Stimulated activated CD8-positive, alpha-beta memory T cell treated with anti-CD3 and anti-CD28 coated beads, Interleukin-15, amount 100 ng/mL, for 48 hours (primary cell): ENCODE measurements at regions not wholly inside any gene's neighbourhood (a gene's known extent, or its start where the extent isn't known, plus 50 kb on each side); places are given as distances from the start of the nearest gene placed in this dataset.

Source experiments
- DNase-seq, 2 donors: peaks; one replicate each; pipeline ENCODE4 v3.0.0-alpha.2; 2020; ENCODE audit warnings: low read depth in 2 of 2

DNA sequence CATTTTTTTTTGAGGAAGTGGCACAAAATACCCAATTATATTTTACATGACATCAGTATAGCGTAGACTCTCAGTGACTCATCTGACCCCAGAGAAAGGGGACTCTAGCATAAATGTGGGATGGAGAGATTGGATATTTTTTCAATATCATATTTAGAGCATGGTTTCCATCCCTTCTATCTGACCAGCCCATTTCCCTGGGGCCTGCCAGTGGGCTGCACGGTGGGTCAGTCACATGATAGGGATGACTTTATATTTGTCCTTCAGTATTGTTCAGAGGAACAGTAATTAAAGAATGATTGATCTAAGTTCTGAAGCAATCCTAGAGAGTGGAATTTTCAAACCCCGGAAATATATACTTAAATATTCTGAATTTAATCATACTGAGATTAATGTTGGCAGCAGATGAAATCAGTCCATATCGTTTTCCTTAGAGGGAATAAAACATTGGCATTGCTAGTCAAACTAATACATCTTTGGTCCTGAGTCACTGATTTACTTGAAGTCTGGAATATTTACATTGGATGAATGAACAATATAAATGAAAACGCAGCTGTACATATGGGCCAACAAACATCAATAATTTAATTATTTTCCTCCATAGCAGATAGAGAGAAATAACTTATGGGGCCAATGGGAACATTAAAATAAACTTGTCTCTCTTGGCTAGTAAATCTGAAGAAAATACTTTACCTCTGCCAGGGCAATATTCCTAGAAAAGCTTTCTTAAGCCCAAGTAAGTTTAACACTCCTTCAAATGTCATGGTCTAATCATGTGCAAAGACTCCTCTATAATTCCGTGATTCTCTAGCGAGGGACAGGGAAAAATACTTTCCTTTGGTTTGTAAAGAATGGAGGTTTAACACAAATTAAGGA is 563.6 kb upstream of the PKDCC start:
- no peak for DNase-seq

DNA sequence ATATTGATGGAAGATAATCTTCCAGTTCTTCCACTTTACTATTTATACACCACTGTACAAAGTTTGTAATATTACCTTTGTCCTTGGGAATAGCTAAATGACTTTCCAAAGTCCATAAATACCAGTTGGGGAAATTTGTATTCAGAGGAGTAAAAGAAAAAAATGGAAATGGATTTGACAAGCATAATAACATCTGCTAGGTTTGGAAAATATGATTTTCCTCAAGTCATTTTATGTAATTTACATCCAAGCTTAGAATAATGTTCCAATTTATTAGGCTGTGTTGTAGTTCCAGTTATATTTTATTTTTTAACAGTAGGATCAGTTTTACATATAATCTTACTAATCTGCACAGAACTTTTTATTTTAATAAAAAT is 563.0 kb upstream of the PKDCC start:
- no peak for DNase-seq

DNA sequence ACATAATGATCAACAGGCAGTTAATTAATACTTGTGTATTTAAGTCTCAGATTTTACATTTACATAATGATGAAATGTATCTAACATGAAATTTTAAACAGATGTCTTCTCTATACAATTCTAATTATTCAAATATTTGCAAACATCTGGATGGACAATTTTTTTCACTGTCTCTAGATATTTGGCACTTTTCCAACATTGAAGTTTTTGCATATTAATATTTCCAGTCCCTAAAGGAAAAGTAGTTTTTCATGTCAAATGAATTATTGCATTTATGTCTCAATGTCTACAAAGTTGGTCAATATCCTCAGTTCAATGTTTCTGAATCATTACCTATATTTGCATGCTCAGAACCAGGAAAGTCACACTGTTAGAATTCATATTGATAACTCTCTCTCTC is 560.9 kb upstream of the PKDCC start:
- no peak for DNase-seq

DNA sequence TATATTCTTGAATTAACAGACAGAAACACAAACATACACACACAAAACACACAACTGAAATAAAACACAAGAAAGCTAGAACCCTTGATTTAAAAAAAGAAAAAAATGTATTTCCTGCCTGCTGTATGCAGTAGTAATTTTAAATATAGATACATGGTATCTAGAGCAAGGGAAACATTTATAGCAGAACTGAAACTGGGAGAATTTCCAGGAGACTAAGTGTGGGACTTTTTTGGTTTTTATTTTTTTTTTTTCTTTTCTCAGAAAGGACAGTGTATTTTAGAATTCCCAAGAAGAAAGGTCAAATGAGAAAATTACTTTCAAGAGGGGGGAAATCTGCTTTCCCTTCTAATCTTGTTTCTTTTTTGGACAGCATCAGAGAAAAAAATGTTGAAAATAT is 558.9 kb upstream of the PKDCC start:
- DNase-seq: no peak

DNA sequence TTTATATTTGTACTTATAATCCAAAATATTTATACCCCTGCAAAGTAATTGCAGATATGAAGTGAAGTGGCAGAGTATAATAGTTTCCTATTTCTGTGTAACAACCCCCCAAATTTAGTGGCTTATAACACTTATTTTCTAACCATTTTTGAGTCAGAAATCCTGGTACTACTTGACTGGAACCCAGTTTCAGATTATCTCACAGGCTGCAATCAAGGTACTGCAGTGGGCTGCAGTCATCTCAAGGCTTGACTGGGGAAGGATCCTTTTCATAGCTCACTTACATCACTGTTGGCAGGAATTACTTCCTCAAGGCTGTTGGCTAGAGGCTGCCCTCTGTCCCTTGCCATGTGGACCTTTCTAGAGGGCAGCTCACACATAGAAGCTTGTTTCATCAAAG is 558.2 kb upstream of the PKDCC start:
- DNase-seq: no peak

DNA sequence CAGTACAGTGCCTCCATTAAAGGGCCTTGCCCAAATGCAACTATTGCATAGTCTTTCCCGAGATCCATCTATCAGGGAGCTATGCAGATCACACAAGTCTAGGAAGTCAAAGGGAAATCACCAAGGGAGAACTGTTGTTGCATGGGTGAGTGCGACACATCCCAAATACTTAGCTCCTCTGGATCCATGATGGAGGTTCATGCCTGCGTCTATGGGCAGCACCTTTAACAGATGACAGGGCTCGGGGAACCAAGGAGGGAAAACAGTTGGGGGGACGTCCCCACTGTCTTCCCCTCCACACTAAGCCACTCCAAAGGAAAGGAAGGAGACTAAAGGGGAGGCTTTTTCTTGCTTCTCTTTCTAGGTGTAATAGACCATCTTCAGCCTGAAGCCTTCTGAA is 552.8 kb upstream of the PKDCC start:
- DNase-seq: no peak

DNA sequence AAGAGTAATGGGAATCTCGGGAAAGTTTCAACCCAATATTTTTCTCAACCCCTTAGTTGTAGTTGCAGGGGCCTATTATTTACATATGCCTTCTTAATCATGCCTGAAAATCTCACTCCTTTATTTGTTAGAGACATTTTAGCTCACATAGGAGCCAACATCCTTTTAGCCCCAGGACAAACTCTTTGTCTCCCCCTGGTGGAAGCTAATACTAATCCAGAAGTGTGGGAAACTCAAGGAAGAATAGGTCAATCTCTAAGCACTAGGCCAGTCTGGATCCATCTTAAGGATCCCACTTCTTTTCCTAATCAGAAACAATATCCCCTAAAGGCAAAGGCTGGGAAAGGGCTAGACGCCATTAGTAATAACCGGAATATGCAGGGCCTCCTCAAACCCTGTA is 550.9 kb upstream of the PKDCC start:
- DNase-seq: no peak

DNA sequence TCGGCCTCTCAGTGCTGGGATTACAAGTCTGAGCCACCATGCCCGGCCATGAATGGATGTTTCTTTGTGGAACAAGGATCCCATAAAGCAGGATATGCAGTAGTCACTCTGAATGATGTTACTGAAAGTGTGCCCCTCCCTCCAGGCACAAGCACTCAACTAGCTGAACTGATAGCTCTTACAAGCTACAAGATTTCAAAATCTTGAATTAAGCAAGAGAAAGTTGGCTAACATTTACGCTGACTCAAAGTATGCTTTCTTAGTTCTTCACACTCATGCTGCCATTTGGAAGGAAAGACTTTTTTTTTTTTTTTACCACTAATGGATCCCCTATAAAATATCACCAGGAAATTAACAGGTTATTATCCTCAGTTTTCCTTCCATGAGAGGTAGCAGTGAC is 549.0 kb upstream of the PKDCC start:
- DNase-seq: no peak

DNA sequence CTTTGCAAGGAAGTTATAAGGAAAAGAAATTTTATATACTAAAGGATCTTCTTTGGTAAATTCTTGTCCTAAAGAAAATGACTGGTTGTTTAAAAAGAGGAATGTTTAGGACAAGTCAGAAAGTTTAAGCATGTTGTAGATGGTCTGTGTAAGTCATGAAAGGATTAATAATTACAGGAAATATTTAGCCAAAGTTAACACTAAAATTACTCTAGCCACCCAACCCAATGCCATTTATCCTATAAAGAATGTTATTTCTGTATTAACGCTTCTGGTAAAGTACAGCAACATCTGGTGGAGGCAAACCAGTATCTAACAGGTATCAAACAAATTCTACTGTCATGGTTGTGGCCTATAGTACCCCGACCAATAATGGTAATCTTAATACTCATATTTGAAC is 546.9 kb upstream of the PKDCC start:
- DNase-seq: no peak

DNA sequence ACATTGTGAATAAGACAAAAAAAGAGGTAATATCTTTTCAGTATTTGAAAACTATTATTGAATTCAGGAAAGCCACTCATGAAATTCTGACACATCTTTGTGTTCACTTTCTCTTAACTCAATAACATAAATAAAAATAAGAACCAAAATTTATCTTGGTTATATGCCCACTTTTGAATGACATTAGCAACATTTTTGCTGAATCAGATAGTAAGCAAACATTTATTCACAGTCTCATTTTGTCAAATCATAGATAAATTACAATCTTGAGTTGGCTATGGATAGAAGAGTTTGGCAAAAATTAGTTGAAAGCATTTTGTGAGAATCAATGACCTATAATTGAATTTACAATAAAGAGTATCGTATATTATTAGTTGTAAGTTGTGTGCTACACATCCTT is 545.1 kb upstream of the PKDCC start:
- no peak for DNase-seq

DNA sequence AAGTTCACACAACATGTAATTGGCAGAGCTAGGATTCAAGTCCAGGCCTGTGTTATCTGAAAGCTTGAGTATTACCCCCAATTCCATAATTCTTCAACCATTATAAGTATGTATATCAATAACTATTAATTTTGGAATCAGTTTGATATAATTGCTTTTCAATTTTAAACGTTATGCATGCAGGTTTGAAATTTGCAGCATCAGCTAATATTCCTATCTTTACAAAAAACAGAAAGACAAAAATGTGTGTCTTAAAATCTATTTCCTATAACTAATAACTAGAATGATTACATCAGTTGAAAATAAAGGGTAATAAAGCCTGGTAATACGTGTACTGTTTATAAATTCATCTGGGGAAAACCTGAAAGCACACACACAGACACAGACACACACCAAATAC is 543.3 kb upstream of the PKDCC start:
- no peak for DNase-seq

DNA sequence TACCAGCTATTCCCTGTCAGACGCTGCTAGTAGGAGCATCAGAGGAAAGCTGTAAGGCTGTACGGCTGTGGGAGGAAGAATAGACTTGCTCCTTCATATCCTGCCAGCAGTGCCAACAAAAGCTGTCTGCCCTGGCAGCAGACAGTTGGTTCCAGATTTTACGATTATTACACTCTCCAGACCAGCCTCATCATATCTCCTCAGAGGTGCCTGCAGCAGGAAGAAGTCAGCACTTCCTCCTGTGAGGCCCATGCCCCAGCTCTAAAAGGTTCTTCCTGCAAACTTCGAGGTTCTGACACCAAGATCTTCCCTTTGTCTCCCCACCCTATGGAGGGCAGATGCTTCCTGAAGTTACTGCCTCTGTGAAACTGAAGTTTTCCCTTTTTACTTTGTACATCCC is 537.7 kb upstream of the PKDCC start:
- DNase-seq: no peak

DNA sequence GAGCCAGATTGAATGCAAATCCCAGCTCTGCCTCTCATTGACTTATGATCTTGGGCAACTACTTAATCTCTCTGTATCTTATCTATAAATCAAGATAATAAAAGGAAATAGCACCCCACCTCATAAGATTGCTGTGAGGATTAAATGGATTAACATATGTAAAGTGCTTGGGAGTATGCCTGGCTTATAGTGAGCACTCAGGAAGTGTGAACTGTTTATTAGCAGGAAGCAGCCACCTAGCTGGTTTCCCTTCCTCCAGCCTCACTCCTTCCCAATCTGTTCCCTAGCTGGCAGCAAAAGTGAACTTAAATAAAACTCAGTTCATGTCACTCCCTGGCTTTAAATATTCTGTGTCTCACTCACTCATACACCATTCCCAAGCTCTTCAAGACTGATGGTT is 526.6 kb upstream of the PKDCC start:
- DNase-seq: no peak

DNA sequence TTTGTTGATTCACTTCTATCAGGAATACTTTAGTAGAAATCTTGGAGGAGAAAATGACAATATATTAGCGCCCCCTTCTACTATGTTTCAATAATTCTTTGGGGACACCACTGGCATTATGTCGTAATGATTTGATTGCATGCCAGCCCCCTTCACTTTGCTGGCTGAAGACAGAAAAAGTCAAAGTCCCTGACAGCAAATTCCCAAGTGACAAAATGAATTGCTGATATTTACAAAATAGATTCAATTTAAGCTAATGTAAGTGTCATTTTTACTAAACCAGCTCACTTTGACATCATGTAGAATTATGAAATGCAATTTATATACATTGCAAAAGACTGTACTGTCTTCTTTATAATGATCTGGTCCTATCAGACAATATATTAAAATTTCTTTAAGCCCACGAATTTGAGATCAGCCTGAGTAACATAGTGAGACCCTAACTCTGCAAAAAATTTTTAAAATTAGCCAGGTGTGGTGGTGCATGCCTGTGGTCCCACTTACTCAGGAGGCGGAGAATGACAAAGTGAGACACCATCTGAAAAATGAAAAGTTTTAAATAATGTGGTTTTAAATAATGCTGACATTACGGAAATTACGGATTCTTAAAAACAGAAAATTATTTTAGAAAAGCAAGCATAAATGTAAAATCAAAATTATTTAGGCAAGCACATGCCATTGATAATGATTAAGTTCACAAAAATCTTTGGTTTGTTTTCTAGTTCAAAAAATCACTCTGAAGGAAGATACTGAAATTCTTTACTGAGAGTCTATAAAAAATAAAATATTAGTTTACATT is 520.1 kb upstream of the PKDCC start:
- DNase-seq: no peak

DNA sequence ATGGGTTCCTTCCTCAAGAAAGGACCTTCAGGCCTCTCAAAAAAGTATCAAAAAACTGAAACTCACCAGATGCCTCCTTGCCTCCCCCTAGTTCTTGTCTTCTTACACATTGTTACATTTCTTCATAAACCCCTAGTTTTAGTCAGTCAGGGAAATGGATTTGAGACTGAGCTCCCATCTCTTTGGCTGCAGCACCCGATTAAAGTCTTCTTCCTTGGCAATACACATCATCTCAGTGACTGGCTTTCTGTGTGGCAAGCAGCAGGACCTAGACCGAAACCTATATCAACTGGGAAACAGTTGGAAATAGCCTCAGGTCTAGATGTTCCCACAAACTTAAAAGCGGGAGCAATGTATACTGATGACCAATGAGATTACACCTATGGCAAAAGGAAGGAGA is 512.2 kb upstream of the PKDCC start:
- DNase-seq: no peak

DNA sequence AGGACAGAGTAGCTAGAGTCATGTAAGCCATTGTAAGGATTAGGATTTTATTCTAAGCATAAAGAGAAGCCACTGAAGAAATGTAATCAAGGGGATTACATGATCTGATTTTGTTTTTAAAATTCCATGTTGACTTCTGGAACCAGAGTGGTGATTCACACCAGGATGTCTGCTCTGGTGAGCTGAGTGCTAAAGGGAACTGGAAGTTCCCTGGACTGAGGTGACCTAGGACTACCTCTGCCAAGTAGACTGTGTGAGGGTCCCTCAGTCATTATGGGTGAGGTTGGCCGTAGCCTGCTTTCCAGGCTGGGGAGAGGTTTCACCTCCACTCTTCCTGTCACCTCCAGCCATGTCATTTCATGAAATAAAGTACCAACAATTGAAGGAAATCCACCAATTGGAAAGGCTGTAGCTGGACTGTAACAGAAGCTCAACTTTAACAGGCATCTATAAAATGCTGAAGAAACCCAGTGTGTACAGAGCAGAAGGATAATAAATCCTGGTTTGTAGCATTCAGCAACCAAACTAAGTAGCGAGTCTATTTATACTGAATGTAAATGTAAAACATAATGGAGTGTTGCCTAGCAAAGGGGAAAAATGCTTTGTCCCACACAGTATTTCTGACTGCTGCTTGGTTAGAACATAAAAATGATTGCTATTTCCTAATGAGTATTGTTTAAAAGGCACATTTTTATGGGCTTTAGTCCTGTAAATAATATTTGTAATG is 507.4 kb upstream of the PKDCC start:
- no peak for DNase-seq

DNA sequence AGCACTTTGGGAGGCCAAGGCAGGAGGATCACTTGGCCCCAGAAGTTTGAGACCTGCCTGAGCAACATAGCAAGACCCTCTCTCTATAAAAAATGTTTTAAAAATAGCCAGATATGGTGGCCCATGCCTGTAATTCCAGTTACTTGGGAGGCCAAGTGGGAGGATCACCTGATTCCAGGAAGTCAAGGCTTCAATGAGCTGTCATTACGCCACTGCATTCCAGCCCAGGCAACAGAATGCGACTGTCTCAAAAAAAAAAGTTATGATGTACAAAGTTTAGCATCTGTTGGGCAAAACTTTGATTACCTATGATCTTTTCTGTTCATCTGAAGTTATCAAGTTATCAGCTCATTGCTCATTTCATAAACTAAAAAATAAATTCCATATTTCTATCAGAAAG is 504.1 kb upstream of the PKDCC start:
- no peak for DNase-seq

DNA sequence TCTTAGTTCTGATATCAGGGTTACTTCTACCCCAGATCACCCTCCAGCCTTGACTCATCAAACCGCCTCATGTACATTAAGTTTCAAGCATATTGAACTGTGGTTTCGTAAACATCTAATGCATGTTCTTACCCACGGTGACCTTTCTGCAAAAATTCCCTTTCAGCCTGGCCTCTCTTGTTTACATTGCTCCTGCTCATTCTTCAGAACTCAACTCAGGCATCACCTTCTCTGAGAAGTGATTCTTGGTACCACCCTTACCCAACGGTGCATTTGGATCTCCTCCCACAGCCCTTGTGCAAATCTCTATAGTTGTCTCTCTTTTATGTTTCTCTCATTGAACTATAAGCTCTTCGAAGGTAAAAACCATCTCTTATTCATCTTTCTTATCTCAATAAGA is 503.1 kb upstream of the PKDCC start:
- DNase-seq: no peak

DNA sequence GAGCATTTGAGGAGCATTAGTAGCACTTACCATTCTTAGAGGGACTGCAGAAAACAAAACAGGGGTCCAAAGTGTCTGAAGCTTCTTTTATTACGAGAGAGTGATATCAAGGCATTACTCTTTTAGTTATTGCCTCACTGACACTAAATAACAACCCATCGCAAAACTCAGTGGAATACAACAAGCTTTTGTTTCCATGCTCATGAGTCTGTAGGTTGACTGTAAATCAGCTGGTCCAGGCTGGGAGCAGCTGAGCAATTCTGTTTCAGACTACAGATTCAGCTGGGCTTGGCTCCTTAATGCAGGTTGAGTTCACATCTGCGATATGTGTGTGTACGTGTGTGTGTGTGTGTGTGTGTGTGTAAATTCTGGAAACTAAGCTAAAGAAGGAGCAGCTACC is 501.8 kb upstream of the PKDCC start:
- DNase-seq: no peak

DNA sequence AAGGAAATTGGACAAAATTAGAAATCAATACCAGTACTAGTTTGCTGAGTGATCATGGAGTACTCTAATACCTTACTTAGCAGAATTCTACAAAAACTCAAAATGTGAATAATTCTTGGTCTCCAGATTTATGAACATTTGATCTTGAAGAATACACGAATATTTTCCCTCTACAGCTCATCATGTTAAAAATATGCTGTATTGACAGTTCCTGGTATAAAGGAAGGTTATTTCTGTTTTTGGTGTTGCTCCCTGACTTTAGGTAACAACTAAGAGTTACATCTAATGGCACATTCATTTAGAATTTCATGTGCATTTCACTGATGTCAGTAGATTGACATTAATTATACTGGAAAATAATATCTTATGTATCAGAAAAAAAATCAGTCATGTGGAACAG is 479.2 kb upstream of the PKDCC start:
- no peak for DNase-seq

DNA sequence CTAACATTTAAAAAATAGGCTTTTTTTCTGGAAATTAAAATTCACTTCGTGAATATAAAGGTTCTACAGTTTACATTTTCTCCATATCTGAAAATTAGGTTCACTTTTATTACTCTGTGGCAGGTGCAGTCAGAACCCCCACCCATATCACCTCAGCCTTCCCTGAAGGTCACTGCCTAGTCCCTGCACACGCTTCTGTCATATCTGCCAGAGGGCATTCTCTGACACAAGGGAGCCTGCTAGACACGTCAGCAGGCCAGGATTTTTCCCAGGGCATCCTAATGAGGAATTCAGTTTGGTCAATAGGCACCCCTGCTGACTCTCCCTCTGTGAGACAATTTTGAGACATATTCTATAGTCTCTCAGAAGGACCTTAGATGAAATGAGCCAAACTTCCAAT is 475.7 kb upstream of the PKDCC start:
- DNase-seq: no peak

DNA sequence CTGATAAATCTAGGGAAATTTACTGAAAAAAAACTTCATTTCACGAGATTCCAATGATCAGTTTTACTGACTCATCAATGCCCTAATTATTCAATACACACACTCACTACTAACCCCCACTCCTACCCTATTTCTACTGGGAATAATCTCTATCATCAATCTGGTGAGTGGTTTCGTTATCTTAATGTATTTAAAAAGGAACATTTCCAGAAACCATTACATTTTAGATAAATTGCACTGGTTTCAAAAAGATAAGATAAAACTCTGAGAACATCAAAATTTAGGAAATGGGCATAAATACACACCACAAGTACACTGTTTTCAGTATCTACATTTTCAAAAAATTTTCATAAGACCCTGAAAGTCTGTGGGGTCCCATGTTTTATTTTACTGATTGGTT is 471.4 kb upstream of the PKDCC start:
- no peak for DNase-seq

DNA sequence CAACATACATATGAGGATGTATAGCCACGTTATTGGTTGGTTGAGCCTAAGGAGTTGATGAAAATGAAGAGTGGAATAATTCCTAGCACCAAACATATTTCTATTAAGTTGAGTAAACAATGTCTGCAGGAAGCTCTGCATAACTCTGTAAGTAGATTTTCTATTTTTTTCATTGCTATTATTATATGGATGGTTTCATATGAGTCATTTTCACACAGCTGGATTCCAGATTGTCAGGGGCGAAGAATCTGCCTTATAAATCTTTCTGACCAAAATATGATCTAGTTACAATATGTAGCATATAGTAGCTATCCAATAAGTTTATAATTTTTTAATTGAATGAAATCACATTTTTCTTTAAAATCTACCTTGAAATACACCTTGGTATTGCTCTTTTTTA is 468.0 kb upstream of the PKDCC start:
- no peak for DNase-seq
